Liver (tissue), 8 donors: ENCODE measurements at regions not wholly inside any gene's neighbourhood (a gene's known extent, or its start where the extent isn't known, plus 50 kb on each side); places are given as distances from the start of the nearest gene placed in this dataset.

Source experiments
- DNase-seq: peaks from one replicate; pipeline ENCODE4 v3.0.0-alpha.2; 2017; ENCODE audit warnings: low spot score
- H3K27ac ChIP-seq, 2 donors: one replicate each; pipeline ENCODE4 v1.7.0; 2013; ENCODE audit warnings: inconsistent platforms in 2 of 2, low read length in 2 of 2, control low read depth in 1 of 2, low read depth in 1 of 2, mild to moderate bottlenecking in 1 of 2
- H3K27me3 ChIP-seq, 4 donors: one replicate each; pipeline versions ENCODE4 v1.6.1 to v1.7.0; 2013; ENCODE audit warnings: low read length in 3 of 4, inconsistent platforms in 1 of 4, mild to moderate bottlenecking in 1 of 4, moderate library complexity in 1 of 4; ENCODE audit not compliant: control insufficient read depth in 4 of 4, insufficient read depth in 4 of 4
- H3K36me3 ChIP-seq, 4 donors: one replicate each; pipeline versions ENCODE4 v1.6.1 to v1.7.0; 2013; ENCODE audit warnings: low read length in 3 of 4, mild to moderate bottlenecking in 3 of 4, low read depth in 1 of 4, moderate library complexity in 1 of 4; ENCODE audit not compliant: control insufficient read depth in 4 of 4, insufficient read depth in 3 of 4
- H3K4me1 ChIP-seq, 4 donors: one replicate each; pipeline versions ENCODE4 v1.6.1 to v1.7.0; 2013; ENCODE audit warnings: low read length in 3 of 4, mild to moderate bottlenecking in 3 of 4, moderate library complexity in 1 of 4; ENCODE audit not compliant: control insufficient read depth in 4 of 4, insufficient read depth in 4 of 4
- H3K4me3 ChIP-seq, 3 donors: one replicate each; pipeline versions ENCODE4 v1.6.1 to v1.7.0; 2013; ENCODE audit warnings: low read length in 3 of 3, control low read depth in 1 of 3, low read depth in 1 of 3, mild to moderate bottlenecking in 1 of 3
- H3K9ac ChIP-seq, 2 donors: one replicate each; pipeline ENCODE4 v1.7.0; 2013; ENCODE audit warnings: low read length in 2 of 2, mild to moderate bottlenecking in 2 of 2, moderate library complexity in 2 of 2, control low read depth in 1 of 2, low read depth in 1 of 2
- H3K9me3 ChIP-seq, 4 donors: one replicate each; pipeline versions ENCODE4 v1.6.1 to v1.7.0; 2013; ENCODE audit warnings: low read length in 3 of 4; ENCODE audit not compliant: control insufficient read depth in 4 of 4
- EGR1 ChIP-seq, 2 donors: IDR thresholded peaks; 2 replicates each; pipeline ENCODE4 v1.6.1; 2016 to 2018; ENCODE audit warnings: antibody characterized with exemption in 2 of 2, low read depth in 2 of 2
- FOXA1 ChIP-seq: IDR thresholded peaks from 2 replicates; pipeline ENCODE4 v1.6.1; 2016; ENCODE audit warnings: antibody characterized with exemption
- FOXA2 ChIP-seq: IDR thresholded peaks from 2 replicates; pipeline ENCODE4 v1.6.1; 2016; ENCODE audit warnings: antibody characterized with exemption
- GABPA ChIP-seq, 2 donors: IDR thresholded peaks in 1 of 2; conservative IDR thresholded peaks in 1 of 2; 2 replicates each; pipeline ENCODE4 v1.6.1; 2016; ENCODE audit warnings: antibody characterized with exemption in 2 of 2, mild to moderate bottlenecking in 1 of 2, moderate library complexity in 1 of 2
- HNF4A ChIP-seq, 2 donors: conservative IDR thresholded peaks; 2 replicates each; pipeline ENCODE4 v1.6.1; 2016; ENCODE audit warnings: antibody characterized with exemption in 2 of 2, mild to moderate bottlenecking in 2 of 2
- HNF4G ChIP-seq: IDR thresholded peaks from 2 replicates; pipeline ENCODE4 v1.6.1; 2016; ENCODE audit warnings: antibody characterized with exemption
- JUND ChIP-seq, 2 donors: IDR thresholded peaks; 2 replicates each; pipeline ENCODE4 v1.6.1; 2016; ENCODE audit warnings: antibody characterized with exemption in 2 of 2
- NR2F2 ChIP-seq: IDR thresholded peaks from 2 replicates; pipeline ENCODE4 v1.6.1; 2016; ENCODE audit warnings: antibody characterized with exemption
- RAD21 ChIP-seq, 2 donors: IDR thresholded peaks; 2 replicates each; pipeline ENCODE4 v1.6.1; 2016; ENCODE audit warnings: antibody characterized with exemption in 2 of 2, mild to moderate bottlenecking in 2 of 2
- RXRA ChIP-seq, 2 donors: IDR thresholded peaks; 2 replicates each; pipeline ENCODE4 v1.6.1; 2017 to 2018; ENCODE audit warnings: antibody characterized with exemption in 2 of 2, mild to moderate bottlenecking in 1 of 2
- SP1 ChIP-seq: IDR thresholded peaks from 2 replicates; pipeline ENCODE4 v1.6.1; 2018; ENCODE audit warnings: antibody characterized with exemption, mild to moderate bottlenecking
- TAF1 ChIP-seq: conservative IDR thresholded peaks from 2 replicates; pipeline ENCODE4 v1.6.1; 2016; ENCODE audit warnings: antibody characterized with exemption, mild to moderate bottlenecking
- YY1 ChIP-seq: IDR thresholded peaks from 2 replicates; pipeline ENCODE4 v1.6.1; 2016; ENCODE audit warnings: antibody characterized with exemption, mild to moderate bottlenecking
- WGBS: extraction: QIAGEN DNeasy Blood & Tissue Kit; methylation state at CpG from one replicate; pipeline ENCODE4 v1.1.7; 2013; 5-methylcytosine and 5-hydroxymethylcytosine counted together
- TF ChIP-seq, protein P1 (sequence below): IDR thresholded peaks from 2 replicates; pipeline ENCODE4 v1.6.1; 2016; ENCODE audit warnings: antibody characterized with exemption
- TF ChIP-seq, protein P2 (sequence below): IDR thresholded peaks from 2 replicates; pipeline ENCODE4 v1.6.1; 2016; ENCODE audit warnings: antibody characterized with exemption
- TF ChIP-seq, protein P3 (sequence below): fragments of 150-350 bp; IDR thresholded peaks from 2 replicates; pipeline ENCODE4 v1.5.1; 2017; ENCODE audit warnings: improper control_type of control experiment, low read depth, low read length; ENCODE audit not compliant: missing input control
- TF ChIP-seq, protein P4 (sequence below): IDR thresholded peaks from 2 replicates; pipeline ENCODE4 v1.6.1; 2016; ENCODE audit warnings: antibody characterized with exemption
- TF ChIP-seq, protein P5 (sequence below): IDR thresholded peaks from 2 replicates; pipeline ENCODE4 v1.6.1; 2016; ENCODE audit warnings: antibody characterized with exemption, mild to moderate bottlenecking
- donor health status: healthy.
- donor health status: healthy.
- donor health status: healthy.
- donor health status: healthy.
- donor health status: healthy.

DNA sequence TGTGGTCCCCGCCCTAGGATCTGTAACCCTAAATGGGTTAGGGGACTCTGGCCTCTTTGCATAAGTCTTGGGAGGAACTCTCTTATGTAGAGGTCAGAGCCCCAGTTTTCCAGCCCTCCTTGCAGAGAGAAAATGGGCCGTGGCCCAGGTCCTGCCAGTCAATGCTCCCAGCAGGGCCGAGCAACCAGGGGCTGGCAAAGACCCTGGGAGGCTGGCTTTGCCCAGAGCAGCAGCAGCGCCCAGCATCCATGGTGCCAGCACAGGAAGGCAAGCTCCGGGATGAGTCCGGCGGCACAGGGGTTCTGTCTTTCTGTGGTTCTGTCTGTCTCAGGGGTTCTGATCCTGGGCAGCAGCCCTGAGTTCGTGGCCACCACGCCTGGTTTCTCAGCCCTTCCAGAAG lies 684.8 kb downstream of the BRD1 start:
- no peak for DNase-seq
- no peak for TF ChIP-seq JUND (IDR thresholded peaks at IDR 0.05)
- no peak for TF ChIP-seq GABPA (IDR thresholded peaks at IDR 0.05 in 1 of 2, conservative IDR thresholded peaks at IDR 0.05 in 1 of 2)
- TF ChIP-seq NR2F2, result no peak
- TF ChIP-seq HNF4G, result no peak
- TF ChIP-seq FOXA1, result no peak
- no peak for TF ChIP-seq TAF1
- TF ChIP-seq YY1, result no peak
- TF ChIP-seq EGR1 (IDR thresholded peaks at IDR 0.05; ENCODE audit: low read depth in 2 of 2), result no peak
- TF ChIP-seq, protein P1, sequence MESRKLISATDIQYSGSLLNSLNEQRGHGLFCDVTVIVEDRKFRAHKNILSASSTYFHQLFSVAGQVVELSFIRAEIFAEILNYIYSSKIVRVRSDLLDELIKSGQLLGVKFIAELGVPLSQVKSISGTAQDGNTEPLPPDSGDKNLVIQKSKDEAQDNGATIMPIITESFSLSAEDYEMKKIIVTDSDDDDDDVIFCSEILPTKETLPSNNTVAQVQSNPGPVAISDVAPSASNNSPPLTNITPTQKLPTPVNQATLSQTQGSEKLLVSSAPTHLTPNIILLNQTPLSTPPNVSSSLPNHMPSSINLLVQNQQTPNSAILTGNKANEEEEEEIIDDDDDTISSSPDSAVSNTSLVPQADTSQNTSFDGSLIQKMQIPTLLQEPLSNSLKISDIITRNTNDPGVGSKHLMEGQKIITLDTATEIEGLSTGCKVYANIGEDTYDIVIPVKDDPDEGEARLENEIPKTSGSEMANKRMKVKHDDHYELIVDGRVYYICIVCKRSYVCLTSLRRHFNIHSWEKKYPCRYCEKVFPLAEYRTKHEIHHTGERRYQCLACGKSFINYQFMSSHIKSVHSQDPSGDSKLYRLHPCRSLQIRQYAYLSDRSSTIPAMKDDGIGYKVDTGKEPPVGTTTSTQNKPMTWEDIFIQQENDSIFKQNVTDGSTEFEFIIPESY, result no peak
- no peak for TF ChIP-seq RXRA (IDR thresholded peaks at IDR 0.05)
- TF ChIP-seq FOXA2, result no peak
- no peak for TF ChIP-seq SP1
- TF ChIP-seq HNF4A (conservative IDR thresholded peaks at IDR 0.05), result no peak
- TF ChIP-seq, protein P2, sequence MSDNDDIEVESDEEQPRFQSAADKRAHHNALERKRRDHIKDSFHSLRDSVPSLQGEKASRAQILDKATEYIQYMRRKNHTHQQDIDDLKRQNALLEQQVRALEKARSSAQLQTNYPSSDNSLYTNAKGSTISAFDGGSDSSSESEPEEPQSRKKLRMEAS, result no peak
- TF ChIP-seq, protein P3, sequence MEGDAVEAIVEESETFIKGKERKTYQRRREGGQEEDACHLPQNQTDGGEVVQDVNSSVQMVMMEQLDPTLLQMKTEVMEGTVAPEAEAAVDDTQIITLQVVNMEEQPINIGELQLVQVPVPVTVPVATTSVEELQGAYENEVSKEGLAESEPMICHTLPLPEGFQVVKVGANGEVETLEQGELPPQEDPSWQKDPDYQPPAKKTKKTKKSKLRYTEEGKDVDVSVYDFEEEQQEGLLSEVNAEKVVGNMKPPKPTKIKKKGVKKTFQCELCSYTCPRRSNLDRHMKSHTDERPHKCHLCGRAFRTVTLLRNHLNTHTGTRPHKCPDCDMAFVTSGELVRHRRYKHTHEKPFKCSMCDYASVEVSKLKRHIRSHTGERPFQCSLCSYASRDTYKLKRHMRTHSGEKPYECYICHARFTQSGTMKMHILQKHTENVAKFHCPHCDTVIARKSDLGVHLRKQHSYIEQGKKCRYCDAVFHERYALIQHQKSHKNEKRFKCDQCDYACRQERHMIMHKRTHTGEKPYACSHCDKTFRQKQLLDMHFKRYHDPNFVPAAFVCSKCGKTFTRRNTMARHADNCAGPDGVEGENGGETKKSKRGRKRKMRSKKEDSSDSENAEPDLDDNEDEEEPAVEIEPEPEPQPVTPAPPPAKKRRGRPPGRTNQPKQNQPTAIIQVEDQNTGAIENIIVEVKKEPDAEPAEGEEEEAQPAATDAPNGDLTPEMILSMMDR, result no peak
- TF ChIP-seq, protein P4, sequence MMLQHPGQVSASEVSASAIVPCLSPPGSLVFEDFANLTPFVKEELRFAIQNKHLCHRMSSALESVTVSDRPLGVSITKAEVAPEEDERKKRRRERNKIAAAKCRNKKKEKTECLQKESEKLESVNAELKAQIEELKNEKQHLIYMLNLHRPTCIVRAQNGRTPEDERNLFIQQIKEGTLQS, result no peak
- no peak for TF ChIP-seq RAD21 (IDR thresholded peaks at IDR 0.05)
- TF ChIP-seq, protein P5, sequence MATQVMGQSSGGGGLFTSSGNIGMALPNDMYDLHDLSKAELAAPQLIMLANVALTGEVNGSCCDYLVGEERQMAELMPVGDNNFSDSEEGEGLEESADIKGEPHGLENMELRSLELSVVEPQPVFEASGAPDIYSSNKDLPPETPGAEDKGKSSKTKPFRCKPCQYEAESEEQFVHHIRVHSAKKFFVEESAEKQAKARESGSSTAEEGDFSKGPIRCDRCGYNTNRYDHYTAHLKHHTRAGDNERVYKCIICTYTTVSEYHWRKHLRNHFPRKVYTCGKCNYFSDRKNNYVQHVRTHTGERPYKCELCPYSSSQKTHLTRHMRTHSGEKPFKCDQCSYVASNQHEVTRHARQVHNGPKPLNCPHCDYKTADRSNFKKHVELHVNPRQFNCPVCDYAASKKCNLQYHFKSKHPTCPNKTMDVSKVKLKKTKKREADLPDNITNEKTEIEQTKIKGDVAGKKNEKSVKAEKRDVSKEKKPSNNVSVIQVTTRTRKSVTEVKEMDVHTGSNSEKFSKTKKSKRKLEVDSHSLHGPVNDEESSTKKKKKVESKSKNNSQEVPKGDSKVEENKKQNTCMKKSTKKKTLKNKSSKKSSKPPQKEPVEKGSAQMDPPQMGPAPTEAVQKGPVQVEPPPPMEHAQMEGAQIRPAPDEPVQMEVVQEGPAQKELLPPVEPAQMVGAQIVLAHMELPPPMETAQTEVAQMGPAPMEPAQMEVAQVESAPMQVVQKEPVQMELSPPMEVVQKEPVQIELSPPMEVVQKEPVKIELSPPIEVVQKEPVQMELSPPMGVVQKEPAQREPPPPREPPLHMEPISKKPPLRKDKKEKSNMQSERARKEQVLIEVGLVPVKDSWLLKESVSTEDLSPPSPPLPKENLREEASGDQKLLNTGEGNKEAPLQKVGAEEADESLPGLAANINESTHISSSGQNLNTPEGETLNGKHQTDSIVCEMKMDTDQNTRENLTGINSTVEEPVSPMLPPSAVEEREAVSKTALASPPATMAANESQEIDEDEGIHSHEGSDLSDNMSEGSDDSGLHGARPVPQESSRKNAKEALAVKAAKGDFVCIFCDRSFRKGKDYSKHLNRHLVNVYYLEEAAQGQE, result no peak
- no peak overlapping the region for H3K9ac ChIP-seq
- no peak overlapping the region for H3K4me3 ChIP-seq
- H3K27ac ChIP-seq, result no peak overlapping the region
- H3K9me3 ChIP-seq, result no peaks in the 10 kb centered on the region
- H3K4me1 ChIP-seq, result no peaks in the 10 kb centered on the region
- no peaks in the 10 kb centered on the region for H3K36me3 ChIP-seq
- WGBS, result 85% methylated on average over 9 of the region's 9 CpGs
- H3K27me3 ChIP-seq, result peaks cover 0 to 3% (median 0%) of the 10 kb centered on the region in 4 donors
